ENCODE measurements at regions not wholly inside any gene's neighbourhood (a gene's known extent, or its start where the extent isn't known, plus 50 kb on each side); places are given as distances from the start of the nearest gene placed in this dataset.

DNA sequence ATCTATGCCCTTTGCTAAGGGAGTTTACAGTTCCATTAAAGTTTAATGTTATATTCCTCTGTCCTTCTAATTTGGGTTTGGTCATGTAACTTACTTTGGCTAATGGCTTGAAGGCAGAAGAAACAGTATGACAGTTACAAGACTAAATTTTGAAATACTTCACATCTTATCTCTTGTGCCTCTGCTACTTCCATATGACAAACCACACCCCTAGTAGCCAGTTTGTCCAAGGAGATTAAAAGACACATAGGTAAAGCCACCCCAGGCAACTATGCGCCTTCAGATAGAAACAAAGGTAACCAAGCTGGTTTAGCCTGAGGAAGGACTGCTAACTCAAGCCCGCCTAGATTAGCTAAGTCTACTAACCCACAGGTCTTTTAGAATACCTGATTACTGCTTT lies 273.4 kb upstream of the MIR17HG start:
- no peak for DNase-seq (ENCODE audit: low read depth in 2 of 2)

DNA sequence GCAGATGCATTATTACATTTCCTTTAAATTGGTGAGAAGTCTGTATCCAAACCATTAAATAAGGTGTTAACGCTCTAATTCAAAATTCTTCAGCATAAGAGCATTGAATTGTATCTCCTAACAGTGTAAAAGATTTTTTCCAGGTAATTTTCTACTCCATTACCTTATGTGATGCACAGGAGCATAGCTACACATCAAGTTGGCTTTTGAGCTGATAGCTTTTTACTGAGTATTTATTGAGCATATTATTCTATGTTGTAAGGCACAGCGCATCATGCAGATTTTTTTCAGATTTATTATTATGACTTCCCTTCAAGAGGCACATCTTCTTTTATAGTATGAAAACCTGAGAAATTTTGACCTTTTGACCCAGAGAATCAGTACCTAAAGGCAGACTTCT lies 270.7 kb upstream of the MIR17HG start:
- no peak for DNase-seq (ENCODE audit: low read depth in 2 of 2)

DNA sequence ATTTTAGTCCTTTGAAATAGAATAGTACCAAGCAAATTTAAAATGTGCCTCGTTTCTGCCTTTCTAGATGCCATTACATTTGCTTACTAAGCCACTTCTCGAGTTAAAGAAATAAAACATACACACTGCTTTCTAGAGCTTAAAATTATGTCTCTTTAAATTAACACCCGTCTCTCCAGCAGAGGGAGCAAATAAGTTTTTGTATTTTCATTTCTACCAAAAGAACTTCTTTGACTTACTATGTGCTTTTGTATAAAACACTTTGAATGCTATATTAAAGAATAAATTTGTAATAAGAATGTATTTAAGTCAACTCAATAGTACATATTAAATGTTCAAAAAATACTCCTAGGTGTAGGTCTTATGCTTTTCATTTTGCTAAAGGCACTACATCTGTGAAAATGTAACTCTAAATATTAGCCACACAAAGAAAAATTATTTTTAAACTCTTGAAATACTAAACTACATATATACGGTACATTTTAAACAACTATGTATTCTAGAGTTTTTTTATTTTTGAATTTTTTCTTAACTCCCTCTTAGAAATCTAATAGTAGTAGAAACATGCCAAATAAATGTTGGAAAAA lies 269.3 kb upstream of the MIR17HG start:
- no peak for DNase-seq (ENCODE audit: low read depth in 2 of 2)

DNA sequence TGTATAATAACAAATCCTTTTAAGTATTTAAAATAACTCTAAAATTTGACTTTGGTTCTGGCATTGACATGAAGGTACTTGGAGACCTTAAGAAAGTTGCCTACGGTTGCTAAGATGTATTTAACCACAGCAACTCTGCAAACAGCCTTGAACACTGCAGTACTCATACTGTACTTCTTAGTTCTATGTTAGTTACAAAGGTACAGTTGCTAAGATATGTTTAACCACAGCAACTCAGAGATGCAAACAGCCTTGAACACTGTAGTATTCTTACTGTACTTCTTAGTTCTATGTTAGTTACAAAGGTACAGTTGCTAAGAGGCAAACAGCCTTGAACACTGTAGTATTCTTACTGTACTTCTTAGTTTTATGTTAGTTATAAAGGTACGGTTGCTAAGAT lies 268.3 kb upstream of the MIR17HG start:
- DNase-seq (ENCODE audit: low read depth in 2 of 2), result no peak

DNA sequence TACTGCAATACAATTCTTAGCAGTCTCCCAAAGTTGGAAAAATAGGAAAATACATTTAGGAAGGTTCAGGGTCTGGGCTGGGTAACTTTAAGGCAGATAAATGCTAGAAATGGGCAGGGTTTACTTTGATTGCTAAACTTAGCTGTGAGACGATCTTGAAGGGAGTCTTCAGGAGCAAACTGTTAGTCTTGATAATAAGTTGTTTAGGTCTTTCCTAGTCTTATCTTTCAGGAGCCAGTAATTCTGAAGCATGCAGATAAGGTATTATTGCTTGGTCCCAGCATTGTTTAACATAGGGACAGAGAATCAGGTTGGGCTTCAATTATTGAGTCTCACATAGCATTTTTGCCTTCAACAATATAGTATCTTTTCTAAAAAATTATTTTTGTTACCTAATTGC lies 262.4 kb upstream of the MIR17HG start:
- no peak for DNase-seq (ENCODE audit: low read depth in 2 of 2)

DNA sequence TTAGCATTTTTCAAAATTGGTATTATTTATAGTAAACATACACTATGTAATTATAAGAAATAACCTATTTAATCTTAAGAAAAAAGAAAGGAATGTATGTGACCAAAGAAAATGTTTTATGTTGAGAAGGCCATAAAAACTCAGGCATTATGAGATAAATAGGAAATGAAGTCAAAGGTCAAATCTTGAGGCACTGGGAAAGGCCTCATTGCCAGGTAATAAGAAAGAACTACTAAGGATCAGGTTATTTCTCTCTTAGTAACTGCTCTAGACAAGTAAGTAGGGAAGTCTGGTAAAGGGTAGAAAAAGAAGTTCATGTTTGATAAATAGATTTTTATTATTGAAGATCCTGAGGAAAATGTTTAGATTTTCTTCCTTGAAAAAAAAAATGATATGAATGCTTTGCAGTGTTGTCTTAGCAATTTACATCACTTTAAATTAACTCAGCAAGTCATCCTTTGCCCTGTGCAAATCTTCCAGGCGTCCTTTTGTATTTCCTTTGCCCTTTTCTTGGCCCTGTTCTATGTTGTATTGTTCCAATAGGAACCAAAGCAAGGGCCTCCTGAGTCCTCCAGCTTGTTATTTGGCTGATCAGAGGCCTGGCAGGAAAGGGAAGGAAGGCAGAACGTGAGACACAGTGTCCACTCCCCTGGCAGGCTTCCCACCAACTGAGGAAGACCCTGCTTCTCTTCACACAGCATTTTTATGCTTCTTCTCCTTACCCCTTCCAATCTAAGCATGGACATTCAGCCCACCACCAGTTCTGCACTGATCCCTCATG lies 260.4 kb upstream of the MIR17HG start:
- DNase-seq (ENCODE audit: low read depth in 2 of 2), result no peak

DNA sequence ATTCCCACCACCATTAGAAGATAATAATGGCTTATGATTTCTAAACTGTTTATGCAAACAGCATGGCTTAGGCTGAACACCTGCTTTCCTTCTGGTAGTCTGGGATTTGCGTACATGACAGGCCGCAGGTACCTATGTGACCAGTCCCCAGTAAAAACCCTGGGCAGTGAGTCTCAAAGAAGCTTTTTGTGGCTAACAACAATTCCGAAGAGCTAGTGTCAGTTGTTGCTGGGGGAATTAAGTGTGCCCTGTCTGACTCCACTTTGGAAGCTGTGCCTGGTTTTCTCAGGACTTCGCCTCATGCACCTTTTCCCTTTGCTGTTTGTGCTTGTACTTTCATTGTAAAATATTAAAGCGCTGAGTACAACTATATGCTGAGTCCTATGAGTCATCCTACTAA lies 250.2 kb upstream of the MIR17HG start:
- no peak for DNase-seq (ENCODE audit: low read depth in 2 of 2)

DNA sequence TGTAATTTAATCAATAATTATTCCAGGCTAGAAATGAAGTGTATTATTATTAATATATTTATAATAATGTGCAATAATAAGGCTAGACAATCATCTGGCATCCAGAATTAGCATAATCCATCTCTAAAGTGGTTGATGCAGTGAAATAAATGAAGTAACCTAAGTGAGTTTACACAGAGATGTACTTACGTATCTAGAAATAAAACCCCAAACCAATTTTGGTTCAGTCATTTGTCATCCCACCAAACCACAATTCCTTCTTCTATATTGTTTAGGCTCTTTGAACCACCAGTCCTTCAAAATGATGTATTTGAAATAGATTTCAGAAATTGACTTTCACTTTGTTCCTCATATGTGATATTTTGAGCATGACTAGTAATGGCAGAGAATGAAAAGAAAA lies 247.6 kb upstream of the MIR17HG start:
- no peak for DNase-seq (ENCODE audit: low read depth in 2 of 2)

DNA sequence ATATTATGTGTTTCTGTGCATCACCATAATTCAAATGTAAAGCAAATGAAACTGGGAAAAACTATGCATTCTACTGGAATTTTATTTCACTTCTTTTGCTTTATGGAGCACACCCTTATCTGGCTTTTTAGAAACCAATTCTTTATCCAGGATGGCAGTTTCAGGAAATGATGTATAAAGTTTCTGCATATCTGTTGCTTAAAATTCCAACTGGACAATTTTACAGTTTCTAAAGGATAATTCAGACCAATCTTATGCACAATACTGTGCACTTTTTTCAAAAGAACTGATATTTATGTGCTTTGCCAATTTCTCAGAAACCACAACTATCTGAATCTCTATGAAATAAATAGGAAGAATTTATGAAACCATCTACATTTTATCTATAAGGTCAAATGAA lies 246.5 kb upstream of the MIR17HG start:
- no peak for DNase-seq (ENCODE audit: low read depth in 2 of 2)

DNA sequence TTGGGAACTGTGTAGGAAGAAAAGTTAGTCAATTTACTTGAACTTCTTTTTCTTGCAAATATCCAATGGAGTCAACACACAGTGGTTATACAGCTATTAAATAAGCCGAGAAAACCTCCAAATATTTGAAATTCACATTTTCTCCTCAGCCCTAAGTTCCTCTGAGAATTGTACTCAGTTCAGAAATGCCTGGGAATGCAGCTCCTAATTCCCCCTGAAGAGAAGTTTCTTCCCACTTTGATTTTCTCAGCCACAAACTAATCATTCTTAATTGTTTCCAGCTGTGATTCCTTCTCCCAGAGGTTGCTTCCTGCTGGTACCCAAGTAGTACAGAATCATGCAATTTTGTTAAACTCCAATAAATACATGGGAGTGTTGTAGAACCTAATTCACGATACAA lies 246.1 kb upstream of the MIR17HG start:
- no peak for DNase-seq (ENCODE audit: low read depth in 2 of 2)

DNA sequence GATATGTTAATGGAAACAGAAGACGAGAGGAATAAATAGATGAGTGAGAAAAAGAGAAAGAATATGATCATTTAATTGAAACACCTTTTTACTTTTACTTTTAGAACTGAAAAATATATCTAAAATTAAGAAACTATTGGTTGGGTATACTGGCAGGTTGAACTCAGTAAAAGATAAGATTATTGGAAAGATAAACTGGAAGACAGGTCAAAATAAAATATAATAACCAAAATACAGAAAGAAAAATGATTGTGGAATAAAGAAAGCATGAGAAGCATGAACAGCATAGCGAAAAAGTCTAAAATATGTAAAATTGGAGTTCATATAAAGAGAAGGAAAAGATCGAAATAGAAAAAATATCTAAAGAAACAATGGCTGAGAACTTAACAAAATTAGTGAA lies 242.2 kb upstream of the MIR17HG start:
- no peak for DNase-seq (ENCODE audit: low read depth in 2 of 2)

DNA sequence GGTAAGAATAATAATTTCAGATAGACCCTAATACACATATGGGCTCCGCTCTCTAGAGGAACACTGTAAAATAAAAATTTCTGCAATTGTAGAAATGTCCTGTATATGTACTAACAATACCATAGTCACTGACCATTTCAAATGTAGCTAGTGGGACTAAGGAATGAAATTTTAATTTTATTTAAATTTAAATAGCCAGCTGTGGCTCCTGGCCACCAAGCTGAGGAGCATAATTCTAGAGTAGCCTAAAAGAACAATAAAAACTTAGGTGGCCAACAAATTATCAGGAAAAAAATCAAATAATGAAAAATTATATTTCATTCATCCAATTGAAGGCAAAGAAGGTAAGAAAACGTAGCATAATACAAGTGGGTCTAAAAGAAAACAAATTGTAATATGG lies 240.9 kb upstream of the MIR17HG start:
- DNase-seq (ENCODE audit: low read depth in 2 of 2), result no peak

DNA sequence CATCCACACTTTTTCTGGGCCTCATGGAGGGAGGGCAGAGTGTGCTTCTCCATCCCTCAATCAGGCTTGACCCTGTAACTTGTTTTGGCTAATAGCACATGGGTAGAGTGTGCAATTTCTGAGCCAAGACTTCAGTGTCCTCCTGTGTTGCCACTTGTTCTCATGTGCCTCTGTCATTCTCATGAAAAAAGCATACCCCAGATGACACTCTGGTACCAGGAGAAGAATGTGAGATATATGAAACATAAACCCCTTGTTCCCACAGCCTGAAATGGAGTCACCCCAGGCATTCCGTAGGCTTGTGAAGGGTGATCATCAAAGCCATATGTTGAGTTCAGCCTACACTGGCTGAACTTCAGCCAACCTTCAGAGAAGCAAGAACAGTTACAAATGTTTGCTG lies 239.2 kb upstream of the MIR17HG start:
- no peak for DNase-seq (ENCODE audit: low read depth in 2 of 2)

DNA sequence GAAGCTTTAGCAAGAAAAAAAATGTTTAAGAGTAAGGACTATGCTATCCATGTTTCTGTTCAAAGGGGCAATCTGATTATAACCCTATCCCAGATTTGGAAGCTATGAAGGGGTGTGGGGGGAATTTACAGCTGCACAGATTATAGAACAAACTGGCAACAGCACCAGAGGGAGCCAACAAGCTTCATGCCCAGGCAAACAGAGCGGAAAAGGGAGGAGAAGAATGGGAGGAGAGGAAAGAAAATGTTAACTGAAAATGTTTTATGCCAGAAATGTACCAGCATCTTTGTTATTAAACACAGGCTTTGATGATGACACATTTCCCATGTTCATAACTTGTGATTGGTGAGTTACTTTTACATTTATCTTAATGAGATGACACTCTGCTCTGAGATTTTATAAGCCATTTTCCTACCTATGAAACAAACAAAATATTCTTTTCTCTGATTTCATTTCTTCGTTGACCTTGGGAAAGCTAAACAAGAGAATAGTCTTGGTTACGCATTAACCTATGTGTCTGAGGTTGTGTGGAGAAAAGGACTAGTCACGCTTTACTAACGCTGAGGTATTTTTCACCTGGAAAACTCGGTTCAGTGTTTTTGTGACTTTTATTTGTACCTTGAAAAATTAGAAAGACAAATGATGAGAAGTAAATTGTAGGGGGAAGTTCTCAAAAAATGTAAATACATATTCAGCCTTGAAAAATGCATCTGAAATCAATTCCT lies 235.8 kb upstream of the MIR17HG start:
- no peak for DNase-seq (ENCODE audit: low read depth in 2 of 2)

DNA sequence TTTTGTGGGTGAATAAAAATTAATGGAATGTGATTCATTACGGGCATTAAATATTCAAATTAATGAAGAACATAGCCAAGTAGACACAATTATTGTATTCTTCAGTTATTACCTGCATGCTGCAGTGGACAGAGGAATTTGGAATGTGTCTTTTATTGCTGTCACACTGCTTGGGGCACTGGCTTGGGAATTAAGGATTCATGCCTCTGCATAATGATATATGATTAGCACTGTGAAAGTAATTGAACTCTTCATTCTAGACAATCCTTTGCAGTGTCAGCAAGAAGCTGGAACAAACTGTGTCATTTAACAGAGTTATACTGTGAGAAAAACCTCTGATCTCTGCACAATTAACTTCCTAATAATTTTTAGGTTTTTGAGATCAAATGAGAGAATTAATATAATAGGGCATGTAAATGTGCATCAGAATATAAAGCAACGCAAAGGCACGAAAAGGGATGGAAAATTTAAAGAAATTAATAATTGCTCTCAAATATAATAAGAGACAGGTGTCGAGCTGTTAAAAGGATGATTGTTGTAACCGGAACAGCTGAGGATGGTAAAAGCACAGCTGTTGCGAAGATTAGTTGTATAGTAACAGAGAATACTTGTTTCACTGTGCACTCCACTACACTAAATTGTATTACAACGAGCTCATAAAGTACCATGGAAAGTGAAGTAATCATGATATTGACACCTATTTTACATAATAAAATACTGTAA lies 235.1 kb upstream of the MIR17HG start:
- no peak for DNase-seq (ENCODE audit: low read depth in 2 of 2)

DNA sequence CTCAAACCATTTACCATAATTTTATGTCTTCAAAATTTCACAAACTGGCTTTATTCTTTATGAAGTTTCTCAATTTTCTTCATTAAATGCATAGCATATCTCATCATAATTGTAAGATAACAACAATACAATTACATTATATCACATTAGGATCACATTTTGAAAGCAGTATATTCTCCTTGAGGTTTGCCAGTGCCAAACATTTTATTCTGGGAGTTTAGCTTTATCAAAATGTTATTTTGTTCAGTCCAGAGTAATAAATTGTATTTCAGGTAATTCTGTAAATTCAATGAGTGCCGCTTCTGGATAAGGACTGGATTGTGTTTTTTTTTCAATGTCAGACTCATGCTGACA lies 234.6 kb upstream of the MIR17HG start:
- no peak for DNase-seq (ENCODE audit: low read depth in 2 of 2)

DNA sequence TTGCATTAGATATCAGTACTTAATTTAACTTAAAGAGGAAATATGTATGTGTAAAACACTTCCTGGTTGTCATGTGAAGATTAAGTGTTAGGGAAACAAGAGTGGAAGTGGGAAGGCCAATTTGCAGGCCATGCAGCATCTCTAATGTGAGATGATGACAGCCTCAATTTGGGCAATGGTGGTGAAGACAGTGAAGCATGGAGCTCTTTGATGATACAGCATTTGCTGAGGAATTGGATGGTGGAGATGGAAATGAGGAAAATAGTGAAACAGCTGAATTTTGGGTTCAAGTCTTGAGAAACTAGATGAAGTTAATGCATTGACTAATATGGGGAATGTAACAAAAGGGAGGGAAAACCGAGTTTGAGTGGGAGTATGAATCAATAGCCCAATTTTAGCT lies 231.7 kb upstream of the MIR17HG start:
- no peak for DNase-seq (ENCODE audit: low read depth in 2 of 2)

DNA sequence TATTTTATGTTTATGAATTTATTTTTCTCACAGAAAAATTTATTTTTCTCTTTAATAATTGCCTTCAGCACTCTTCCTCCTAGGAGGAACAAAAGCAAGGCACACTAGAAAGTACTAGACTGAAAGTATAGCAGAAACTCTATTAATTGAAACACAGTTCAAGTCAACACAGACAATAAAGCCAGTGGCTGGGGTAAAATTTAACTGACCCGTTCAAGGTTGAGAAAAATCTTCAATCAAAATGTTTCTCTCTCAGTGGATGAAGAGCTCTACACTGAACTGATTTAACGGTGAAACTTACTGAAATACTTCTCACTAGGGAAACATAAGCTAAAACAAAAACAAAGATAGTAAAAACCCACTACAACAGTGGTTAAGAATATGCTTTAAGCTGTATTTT lies 230.1 kb upstream of the MIR17HG start:
- no peak for DNase-seq (ENCODE audit: low read depth in 2 of 2)

DNA sequence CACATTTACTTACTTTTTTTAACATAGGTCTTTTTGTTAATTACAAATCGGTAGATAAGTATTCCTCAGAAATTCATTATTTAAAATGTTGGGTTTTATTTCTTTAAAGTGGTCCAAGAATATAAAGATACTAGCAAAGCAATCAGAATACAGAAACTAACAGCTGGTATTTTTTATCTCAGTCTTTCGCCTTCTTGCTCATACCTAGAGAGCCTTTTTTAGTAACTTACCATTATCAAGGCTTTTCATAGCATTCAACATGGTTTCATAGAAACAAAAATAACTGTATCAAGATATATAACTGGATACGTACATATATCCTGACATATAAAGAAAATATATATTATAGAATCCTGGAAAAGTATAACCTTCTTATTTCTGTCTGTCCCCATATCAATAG lies 227.8 kb upstream of the MIR17HG start:
- DNase-seq (ENCODE audit: low read depth in 2 of 2), result no peak

DNA sequence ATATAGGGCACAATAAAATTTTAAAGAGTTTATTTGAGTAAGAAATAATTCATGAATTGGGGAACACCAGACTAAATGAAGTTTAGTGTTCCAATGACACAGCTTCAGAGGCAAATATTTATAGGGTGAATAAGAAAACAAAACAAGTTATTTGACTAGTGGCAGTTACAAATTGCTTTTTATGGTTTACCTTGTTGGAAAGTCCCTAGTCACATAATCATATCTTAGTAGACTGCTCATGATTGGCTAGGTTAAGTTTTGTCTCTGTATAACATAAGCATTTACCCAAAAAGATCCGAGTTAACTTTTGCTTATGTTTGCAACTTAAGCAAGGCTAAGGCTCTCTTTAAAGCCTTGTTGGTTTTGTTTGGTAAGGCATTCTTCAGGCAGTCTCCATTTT lies 224.7 kb upstream of the MIR17HG start:
- DNase-seq (ENCODE audit: low read depth in 2 of 2), result no peak

DNA sequence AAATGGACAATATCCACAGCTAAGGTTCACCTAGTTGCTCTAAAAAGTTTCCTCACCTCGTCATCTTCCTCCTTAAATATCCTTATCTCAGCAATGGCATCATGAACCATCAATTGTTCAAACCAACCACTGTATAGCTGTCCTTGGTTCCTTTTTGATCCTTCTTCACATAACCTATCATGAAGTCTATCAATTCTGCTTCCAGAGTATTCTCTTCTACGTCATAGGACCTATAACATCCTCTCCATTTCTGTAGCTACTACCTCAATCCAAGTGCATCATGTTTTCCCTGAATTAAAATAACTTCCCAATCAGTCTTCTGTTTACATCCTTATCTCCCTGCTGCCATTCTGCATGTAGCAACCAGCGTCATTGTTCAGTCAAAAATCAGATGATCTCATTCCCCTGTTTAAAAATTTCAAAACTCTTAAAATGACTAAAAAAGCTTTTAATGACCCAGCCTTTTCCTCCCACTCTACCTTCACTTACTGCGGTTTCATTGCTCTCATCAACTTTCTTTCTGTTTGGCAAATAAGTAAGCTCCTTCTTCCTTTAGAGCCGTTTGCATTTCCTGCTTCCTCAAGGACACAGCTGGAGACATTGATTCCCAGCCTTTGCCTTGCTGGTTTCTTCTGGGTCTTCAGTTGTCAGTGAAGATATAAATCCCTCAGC lies 223.9 kb upstream of the MIR17HG start:
- no peak for DNase-seq (ENCODE audit: low read depth in 2 of 2)

DNA sequence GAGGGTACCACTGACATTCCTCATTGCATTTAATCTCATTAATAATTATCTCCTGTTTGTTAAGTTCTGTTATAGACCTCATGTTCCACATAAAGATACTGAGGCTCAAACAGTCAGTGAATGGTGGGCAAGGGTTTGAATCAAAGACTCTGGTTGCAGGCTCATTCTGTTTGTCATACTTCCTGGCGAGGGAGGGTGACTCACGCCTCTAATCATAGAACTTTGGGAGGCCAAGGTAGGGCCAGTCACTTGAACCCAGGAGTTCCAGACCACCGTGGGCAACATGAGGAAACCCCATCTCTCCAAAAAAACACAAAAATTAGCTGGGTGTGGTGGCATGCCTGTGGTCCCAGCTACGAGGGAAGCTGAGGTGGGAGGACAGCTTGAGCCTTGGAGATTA lies 220.7 kb upstream of the MIR17HG start:
- no peak for DNase-seq (ENCODE audit: low read depth in 2 of 2)

Data from stimulated activated CD4-positive, alpha-beta T cell treated with anti-CD3 and anti-CD28 coated beads, Interleukin-12 subunit alpha, Interleukin-12 subunit beta, amount 100 ng/mL, for 24 hours (primary cell).